ENCODE measurements at regions not wholly inside any gene's neighbourhood (a gene's known extent, or its start where the extent isn't known, plus 50 kb on each side); places are given as distances from the start of the nearest gene placed in this dataset.

DNA sequence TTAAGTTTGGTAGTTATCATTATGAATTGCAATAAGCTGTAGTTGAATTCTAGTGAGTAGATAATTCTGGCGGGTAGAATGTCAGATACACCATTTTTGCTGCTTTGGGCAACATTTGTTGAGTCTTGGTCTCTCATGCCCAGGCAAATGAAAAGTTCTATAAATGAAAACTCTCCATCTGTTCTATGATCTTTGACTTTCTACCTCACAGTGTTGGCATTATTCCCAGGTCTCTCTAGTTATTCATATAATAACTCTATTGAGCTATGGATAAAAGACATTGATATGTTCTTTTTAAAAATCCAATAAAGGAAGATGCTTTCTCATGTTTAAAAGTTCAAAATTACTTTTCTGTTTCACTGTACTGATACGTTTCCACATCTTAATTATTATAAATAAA is 415.3 kb upstream of the SEMA3D start:
- DNase-seq (ENCODE audit: low read depth), result no peak
- TF ChIP-seq, protein P1, sequence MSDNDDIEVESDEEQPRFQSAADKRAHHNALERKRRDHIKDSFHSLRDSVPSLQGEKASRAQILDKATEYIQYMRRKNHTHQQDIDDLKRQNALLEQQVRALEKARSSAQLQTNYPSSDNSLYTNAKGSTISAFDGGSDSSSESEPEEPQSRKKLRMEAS (IDR thresholded peaks at IDR 0.05; ENCODE audit: low read depth, low read length), result no peak
- no peak for TF ChIP-seq MYC (IDR thresholded peaks at IDR 0.05; ENCODE audit: low read depth, low read length)
- TF ChIP-seq, protein P2, sequence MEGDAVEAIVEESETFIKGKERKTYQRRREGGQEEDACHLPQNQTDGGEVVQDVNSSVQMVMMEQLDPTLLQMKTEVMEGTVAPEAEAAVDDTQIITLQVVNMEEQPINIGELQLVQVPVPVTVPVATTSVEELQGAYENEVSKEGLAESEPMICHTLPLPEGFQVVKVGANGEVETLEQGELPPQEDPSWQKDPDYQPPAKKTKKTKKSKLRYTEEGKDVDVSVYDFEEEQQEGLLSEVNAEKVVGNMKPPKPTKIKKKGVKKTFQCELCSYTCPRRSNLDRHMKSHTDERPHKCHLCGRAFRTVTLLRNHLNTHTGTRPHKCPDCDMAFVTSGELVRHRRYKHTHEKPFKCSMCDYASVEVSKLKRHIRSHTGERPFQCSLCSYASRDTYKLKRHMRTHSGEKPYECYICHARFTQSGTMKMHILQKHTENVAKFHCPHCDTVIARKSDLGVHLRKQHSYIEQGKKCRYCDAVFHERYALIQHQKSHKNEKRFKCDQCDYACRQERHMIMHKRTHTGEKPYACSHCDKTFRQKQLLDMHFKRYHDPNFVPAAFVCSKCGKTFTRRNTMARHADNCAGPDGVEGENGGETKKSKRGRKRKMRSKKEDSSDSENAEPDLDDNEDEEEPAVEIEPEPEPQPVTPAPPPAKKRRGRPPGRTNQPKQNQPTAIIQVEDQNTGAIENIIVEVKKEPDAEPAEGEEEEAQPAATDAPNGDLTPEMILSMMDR (IDR thresholded peaks at IDR 0.05; ENCODE audit: low read depth, low read length), result no peak
- H3K4me3 ChIP-seq (ENCODE audit: low read depth, low read length), result no peak overlapping the region

- no peak for DNase-seq (ENCODE audit: low read depth)
- no peak overlapping the region for H3K4me3 ChIP-seq (ENCODE audit: low read depth, low read length)
- TF ChIP-seq, protein P2 (IDR thresholded peaks at IDR 0.05; ENCODE audit: low read depth, low read length), result no peak
- no peak for TF ChIP-seq POLR2A (IDR thresholded peaks at IDR 0.05; ENCODE audit: extremely low read depth, insufficient read length)
- no peak for TF ChIP-seq MYC (IDR thresholded peaks at IDR 0.05; ENCODE audit: low read depth, low read length)
- TF ChIP-seq, protein P1 (IDR thresholded peaks at IDR 0.05; ENCODE audit: low read depth, low read length), result no peak
These were observed 413.5 kb upstream of the SEMA3D start for GRCh38 chr7:85600395-85600794.

GRCh38 chr7:85596827-85597226 is 410.0 kb upstream of the SEMA3D start:
- DNase-seq (ENCODE audit: low read depth), result no peak
- H3K4me3 ChIP-seq (ENCODE audit: low read depth, low read length), result no peak overlapping the region
- TF ChIP-seq MYC (IDR thresholded peaks at IDR 0.05; ENCODE audit: low read depth, low read length) (no peak), POLR2A (IDR thresholded peaks at IDR 0.05; ENCODE audit: extremely low read depth, insufficient read length) (no peak)
- TF ChIP-seq, protein P2 (IDR thresholded peaks at IDR 0.05; ENCODE audit: low read depth, low read length), result no peak
- TF ChIP-seq, protein P1 (IDR thresholded peaks at IDR 0.05; ENCODE audit: low read depth, low read length), result no peak

- H3K4me3 ChIP-seq (ENCODE audit: low read depth, low read length), result no peak overlapping the region
- TF ChIP-seq, protein P2 (IDR thresholded peaks at IDR 0.05; ENCODE audit: low read depth, low read length), result no peak
- TF ChIP-seq, protein P1 (IDR thresholded peaks at IDR 0.05; ENCODE audit: low read depth, low read length), result no peak
- TF ChIP-seq POLR2A (IDR thresholded peaks at IDR 0.05; ENCODE audit: extremely low read depth, insufficient read length) (no peak), MYC (IDR thresholded peaks at IDR 0.05; ENCODE audit: low read depth, low read length) (no peak)
- no peak for DNase-seq (ENCODE audit: low read depth)
These were observed 408.9 kb upstream of the SEMA3D start for GRCh38 chr7:85595750-85596178.

DNA sequence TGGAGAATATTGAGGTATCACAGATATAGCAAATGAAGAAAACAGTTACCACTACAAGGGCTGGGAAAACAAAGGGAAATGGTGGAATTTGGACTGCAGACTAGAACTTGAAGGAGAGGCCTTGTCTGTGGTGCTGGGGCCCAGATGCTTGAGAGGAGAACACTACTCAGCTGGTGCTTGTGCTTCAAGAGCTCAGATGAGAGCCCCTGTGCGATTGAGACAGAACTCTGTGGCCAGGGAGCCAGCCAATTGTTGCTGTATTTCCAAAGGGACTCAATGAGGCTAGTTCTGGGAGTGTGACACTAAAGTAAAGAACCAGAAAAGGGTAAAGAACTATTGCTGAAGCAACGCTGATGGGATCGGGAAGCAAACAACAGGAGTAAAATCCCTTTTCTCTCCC is 406.5 kb upstream of the SEMA3D start:
- no peak for DNase-seq (ENCODE audit: low read depth)
- no peak overlapping the region for H3K4me3 ChIP-seq (ENCODE audit: low read depth, low read length)
- no peak for TF ChIP-seq POLR2A (IDR thresholded peaks at IDR 0.05; ENCODE audit: extremely low read depth, insufficient read length)
- TF ChIP-seq, protein P1 (IDR thresholded peaks at IDR 0.05; ENCODE audit: low read depth, low read length), result no peak
- no peak for TF ChIP-seq MYC (IDR thresholded peaks at IDR 0.05; ENCODE audit: low read depth, low read length)
- TF ChIP-seq, protein P2 (IDR thresholded peaks at IDR 0.05; ENCODE audit: low read depth, low read length), result no peak

- TF ChIP-seq MYC (IDR thresholded peaks at IDR 0.05; ENCODE audit: low read depth, low read length) (no peak), POLR2A (IDR thresholded peaks at IDR 0.05; ENCODE audit: extremely low read depth, insufficient read length) (no peak)
- TF ChIP-seq, protein P1 (IDR thresholded peaks at IDR 0.05; ENCODE audit: low read depth, low read length), result no peak
- TF ChIP-seq, protein P2 (IDR thresholded peaks at IDR 0.05; ENCODE audit: low read depth, low read length), result no peak
- DNase-seq (ENCODE audit: low read depth), result no peak
- no peak overlapping the region for H3K4me3 ChIP-seq (ENCODE audit: low read depth, low read length)
These were observed 400.9 kb upstream of the SEMA3D start for GRCh38 chr7:85587785-85588184.

All from NB4 (cell line).